GM19328 (cell line): ENCODE measurements at regions not wholly inside any gene's neighbourhood (a gene's known extent, or its start where the extent isn't known, plus 50 kb on each side); places are given as distances from the start of the nearest gene placed in this dataset.

ENCODE experiments used
- ATAC-seq: cut with Tn5 transposase; IDR thresholded peaks from one replicate; pipeline ENCODE4 v1.9.1; 2021; ENCODE audit warnings: mild to moderate bottlenecking, moderate library complexity; ENCODE audit not compliant: unreplicated experiment

DNA sequence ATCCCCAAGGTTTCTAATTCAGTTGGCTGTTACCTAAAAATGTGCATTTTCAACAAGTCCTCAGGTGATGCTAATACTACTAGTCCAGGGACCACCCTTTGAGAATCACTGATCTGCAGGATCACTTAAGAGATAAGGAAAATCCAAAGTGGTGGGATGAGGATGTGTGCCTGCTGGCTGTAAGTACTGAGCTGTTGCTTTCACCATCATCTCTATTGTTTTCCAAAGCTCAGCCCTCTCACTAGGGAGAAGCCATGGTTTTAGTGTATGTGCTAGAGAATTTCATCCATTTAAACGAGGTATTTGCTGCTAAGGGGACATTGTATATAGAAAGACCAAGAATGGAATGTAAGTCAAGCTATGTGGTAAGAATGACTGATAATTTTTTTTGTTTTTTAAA is 202.3 kb downstream of the KIF21A start:
- ATAC-seq: no peak

DNA sequence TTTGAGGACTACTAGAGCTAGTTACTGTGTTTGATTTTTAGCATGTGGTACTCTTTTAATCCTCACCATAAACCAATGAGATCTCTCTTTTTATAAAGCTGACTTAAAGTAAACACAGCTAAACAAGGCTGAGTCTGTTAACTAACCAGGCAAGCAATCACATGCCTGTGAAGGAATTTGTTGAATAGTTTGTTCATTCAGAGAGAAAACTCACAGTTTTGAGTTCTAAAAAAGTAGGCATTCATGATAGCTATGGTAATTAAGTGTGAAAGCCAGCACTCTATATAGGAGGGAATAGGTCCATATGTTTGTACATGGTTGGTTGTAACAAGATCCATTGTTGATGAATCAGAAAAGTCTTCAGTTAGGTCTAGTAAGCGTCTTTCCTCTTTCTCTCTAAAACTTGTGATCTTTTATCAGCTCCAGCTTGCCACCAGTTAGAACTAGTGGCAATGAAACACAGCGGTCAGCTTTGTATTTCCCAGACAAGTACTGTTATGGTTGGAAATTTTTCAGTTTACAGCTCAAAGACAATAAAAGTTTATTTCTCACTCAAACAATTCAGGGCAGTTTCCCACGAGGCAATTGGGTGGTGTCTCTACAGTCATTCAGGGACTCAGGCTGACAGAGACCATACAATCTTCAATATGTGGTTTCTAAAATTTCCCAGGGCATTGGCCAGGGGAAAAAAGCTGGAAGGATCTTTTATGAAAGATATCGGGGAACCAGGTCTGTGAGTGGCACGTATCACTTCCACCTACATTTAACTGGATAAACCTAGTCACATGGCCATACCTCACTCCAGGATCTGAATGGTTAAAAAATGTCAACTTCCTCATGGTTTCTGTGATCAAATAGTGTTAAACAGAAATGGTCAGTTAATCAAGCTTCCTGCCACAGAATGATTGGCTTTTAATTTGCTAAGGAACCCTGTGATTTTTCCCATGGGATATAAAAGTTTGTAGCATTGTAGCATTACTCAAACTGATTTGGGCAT is 203.1 kb downstream of the KIF21A start:
- no peak for ATAC-seq

GRCh38 chr12:39237004-39237403 is 205.9 kb downstream of the KIF21A start:
- ATAC-seq: no peak

DNA sequence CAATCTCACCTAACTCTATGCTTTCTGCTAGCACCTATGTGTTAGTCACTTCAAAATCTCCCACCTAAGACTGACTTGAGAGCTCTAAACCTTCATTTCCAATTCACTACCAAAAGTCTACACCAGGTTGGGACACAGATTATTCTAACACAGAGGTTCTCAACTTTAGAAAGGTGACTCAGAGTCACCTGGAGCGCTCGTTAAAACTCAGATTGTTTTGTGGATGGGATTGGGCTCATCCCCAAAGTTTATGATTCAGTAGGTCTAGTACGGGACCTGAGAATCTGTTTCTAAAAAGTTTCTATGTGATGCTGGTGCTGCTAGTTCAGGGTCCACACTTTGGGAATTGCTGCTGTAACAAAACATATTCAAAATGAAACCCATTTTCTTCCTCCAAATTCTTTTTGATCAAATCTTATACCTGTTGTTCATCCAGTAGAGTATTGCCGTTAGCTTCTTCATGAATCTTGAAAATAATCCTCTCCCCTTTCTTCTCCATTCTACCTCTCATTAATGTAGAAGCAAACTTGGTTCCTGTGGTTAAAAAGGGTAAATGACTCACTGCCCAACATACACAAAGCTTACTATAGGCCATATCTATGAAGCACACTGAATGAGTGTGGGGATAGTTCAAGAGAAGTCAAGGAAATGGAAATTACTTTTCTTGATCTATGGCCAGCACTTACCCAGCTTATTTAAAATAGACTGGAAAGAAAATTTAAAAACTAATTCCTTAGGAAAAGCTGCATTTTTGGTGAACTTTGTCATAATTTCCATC is 206.7 kb downstream of the KIF21A start:
- ATAC-seq: no peak

DNA sequence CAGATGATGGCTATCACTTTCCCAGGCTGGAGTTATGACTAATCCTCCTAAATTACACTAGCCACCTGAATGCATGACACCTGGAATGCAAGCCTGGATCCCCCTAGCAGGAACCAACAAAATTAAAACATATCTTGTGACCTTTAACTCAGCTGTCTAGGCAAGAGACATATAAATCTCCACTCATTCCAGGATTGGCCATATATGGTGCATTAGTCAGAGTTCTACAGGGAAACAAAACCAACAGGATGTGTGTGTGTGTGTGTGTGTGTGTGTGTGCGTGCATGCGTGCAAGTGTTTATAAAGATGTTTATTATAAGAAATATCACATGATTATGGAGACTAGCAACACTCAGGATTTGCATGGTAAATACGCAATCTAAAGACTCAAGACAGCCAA is 212.8 kb downstream of the KIF21A start:
- ATAC-seq: no peak

- no peak for ATAC-seq
Measured at GRCh38 chr12:39227218-39227617, 215.7 kb downstream of the KIF21A start.

DNA sequence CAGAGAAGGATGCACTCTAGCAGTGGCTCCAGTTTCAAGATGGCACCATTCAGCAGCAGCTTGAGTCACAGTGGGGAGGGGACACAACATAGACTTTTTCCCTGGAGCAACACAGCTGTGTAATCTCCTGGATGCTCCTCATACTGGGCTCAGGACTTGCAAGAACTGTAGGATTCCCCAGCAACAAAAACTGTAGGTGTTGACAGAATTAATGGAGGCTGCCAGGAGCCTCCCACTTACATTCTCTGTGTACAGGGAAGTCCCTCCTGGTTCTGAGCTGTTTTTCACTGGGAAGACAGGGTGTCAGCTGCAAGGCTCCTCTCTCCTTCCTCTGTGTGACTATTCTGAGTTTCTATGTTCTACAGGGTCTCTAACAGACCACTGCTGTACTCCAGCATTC is 217.9 kb downstream of the KIF21A start:
- ATAC-seq: no peak

GRCh38 chr12:39205969-39206368 is 237.0 kb downstream of the KIF21A start:
- ATAC-seq: no peak

DNA sequence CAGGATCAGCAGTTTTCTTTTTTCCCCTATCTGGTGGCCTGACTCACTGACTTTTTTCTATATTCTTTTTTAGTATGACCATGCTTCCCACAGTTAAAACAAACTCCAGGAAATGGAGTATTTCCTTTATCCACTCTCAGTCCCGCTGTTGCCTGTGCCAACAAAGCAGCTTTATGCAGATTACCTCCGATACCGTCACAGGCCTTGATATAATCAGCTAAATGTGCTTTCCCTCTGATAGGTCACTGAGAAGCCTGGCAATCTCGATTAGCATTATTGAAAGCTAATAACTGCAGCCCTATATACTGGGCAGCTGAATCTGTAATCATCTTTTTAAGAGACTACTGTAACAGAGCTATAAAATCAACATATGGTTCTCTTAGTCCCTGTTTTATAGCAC is 243.6 kb downstream of the KIF21A start:
- no peak for ATAC-seq

- no peak for ATAC-seq
Measured at GRCh38 chr12:39188689-39189088, 254.2 kb downstream of the KIF21A start.

DNA sequence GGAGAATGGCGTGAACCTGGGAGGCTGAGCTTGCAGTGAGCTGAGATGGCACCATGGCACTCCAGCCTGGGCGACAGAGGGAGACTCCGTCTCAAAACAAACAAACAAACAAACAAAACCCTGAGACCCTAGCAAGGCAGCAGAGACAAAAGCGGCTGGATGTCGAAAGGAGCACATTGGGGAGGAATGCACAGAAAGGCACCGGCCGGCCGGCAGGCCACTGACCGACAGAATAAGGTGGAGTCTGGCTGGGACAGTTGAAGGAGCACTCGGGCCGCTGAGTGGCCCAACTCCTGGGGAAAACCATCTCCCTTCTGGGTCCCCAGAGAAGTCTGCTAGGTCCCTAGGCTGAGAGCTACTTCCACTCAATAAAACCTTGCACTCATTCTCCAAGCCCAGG is 256.2 kb downstream of the KIF21A start:
- no peak for ATAC-seq

GRCh38 chr12:39178837-39179236 is 264.1 kb downstream of the KIF21A start:
- no peak for ATAC-seq

- ATAC-seq: no peak
Measured at GRCh38 chr12:39176356-39176755, 266.6 kb downstream of the KIF21A start.

GRCh38 chr12:39173726-39174125 is 268.3 kb upstream of the CPNE8 start:
- ATAC-seq: no peak

DNA sequence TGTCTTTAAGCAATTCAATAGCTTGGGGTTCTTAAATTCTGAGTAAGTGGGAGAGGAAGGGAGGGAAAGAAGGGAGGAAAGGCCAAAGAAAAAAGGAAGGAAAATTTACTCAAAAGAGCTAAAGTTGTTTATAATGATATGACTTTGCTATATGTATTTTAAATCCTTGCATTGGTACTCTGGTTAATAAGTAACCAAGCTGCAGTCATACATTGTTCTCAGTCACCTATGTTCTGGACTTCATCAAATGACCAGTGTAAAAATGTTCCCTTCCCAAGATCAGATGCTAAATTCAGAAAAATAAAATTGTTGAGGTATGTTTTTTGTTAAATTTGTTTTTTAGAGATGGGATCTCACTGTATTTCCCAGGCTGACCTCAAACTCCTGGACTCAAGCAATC is 259.9 kb upstream of the CPNE8 start:
- no peak for ATAC-seq

DNA sequence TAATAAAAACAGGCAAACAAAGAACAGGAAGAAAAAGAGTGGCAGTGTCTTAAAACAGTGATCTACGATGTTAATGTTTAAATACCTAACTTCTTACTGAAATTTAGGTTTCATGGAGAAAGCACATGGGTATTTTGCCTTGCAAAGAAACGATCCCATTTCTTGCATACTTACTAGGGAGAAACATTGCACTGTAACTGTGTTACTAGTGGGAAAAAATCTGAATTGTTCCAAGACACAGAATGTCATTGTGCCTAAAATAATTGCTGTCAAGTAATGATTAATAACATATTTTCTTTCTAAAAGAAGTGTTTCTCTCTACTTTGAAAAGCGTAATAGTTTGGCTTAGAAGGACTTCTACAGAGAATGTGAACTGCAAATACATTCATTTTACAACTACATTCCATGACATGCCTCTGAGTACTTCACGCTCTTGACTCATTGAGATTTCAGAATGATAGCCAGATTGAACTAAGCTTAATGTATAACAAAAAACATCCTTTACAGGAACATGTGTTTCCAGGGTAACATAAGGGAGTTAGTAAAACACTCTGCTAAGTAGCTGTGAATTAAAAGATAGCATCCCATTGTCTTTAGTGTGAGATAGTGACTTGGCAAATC is 256.2 kb upstream of the CPNE8 start:
- ATAC-seq: no peak

GRCh38 chr12:39157696-39158342 is 252.4 kb upstream of the CPNE8 start:
- no peak for ATAC-seq

DNA sequence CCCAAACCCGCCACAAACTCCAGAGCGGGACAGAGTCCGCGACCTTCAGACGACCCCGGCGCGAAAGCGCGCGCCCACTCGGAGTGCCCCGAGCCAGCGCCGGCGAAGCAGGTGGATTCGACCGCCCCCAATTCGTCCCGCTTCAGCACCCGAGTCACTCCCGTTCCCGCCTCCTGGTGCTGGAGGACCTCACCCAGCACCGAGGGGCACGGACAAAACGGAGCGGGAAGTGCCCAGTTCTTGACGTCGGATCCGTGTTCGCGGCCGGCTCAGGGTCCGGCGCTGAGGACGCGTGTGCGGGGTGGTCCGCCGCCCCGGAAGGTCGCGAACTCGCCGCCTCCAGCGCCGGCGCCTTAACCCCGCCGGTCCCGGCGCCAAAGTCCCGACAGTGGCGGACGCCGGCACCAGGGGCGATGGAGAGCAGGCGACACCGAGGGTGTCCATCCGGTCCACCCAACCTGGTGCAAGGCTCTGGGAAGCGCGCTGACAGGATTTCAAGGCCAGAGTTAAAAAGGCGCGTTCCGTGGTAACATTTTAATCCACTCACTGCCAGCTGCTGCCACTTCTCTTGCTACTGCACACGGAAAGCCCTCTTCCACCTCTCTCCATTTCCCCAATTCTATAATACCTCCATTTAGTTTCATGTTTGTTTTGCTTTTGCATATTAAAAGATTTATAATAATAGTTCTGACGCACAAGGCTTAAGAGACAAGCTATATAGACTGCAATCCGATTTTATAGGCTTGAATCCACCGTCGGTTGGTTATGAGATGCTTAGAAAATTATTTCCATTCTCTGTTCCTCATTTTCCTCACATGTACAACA is 240.0 kb upstream of the CPNE8 start:
- no peak for ATAC-seq

- no peak for ATAC-seq
Measured at GRCh38 chr12:39144613-39145061, 239.2 kb upstream of the CPNE8 start.

DNA sequence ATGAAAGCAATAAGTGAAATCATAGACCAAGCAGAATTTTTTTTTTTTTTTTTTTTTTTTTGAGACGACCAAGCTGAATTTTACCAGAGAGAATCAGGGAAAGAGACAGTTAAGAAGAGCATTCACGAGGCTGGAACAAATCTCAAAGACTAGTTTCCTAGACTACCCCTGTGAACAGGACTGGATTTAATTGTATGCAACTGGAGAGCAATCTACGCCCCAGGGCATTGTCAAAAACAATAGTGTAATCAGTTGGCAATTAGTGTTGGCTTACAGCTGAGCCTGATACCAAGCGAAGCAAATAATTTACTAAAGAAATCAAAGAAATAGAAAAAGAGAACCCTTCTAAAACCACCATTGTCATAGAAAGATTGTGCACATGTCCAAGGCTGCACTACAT is 232.9 kb upstream of the CPNE8 start:
- ATAC-seq: no peak
